Bronchial epithelial cell (primary cell): ENCODE measurements at regions not wholly inside any gene's neighbourhood (a gene's known extent, or its start where the extent isn't known, plus 50 kb on each side); places are given as distances from the start of the nearest gene placed in this dataset.

ENCODE experiments used
- DNase-seq: peaks from one replicate; pipeline ENCODE4 v3.0.0-alpha.2; 2010; ENCODE audit warnings: low read depth
- FAIRE-seq: peaks from 2 replicates; lab custom pipeline; 2011; peaks lifted over from hg19 to GRCh38; lab: Jason Lieb, UNC
- H3K27me3 ChIP-seq: 2 replicates; pipeline ENCODE4 v1.5.1; 2011; ENCODE audit warnings: low read length; ENCODE audit not compliant: control insufficient read depth, insufficient read depth
- H3K36me3 ChIP-seq: 2 replicates; pipeline ENCODE4 v1.5.1; 2011; ENCODE audit warnings: low read length; ENCODE audit not compliant: control insufficient read depth, insufficient read depth
- H3K4me3 ChIP-seq: 2 replicates; pipeline ENCODE4 v1.5.1; 2011; ENCODE audit warnings: mild to moderate bottlenecking, low read depth, low read length, control low read depth
- TF ChIP-seq, protein P1 (sequence below): IDR thresholded peaks from 2 replicates; pipeline ENCODE4 v1.5.1; 2011; ENCODE audit warnings: mild to moderate bottlenecking, moderate library complexity, low read length, control low read depth, inconsistent platforms; ENCODE audit not compliant: insufficient read depth, severe bottlenecking

DNA sequence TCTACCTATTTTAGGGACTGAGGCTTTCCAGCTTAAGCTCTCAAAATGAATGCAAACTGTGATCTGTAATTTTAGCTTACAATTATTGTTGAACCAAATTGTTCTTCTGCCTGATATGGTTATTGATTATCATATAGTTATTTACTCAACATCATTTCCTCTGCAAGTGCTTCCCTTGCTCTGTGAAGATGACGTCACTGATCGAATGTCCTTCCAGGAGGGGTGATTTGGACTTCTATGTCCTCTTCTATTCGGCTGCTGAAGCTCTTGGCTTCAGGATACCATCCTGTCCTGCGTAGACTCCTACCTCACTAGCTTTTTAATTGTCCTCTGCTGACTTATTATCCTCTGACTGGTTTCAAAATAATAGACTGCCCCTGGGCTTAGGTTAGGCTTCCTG is 137.4 kb upstream of the LARGE1 start:
- Histone ChIP-seq H3K27me3 (no peaks in the 10 kb centered on the region), H3K4me3 (no peak overlapping the region), H3K36me3 (no peaks in the 10 kb centered on the region)
- TF ChIP-seq, protein P1, sequence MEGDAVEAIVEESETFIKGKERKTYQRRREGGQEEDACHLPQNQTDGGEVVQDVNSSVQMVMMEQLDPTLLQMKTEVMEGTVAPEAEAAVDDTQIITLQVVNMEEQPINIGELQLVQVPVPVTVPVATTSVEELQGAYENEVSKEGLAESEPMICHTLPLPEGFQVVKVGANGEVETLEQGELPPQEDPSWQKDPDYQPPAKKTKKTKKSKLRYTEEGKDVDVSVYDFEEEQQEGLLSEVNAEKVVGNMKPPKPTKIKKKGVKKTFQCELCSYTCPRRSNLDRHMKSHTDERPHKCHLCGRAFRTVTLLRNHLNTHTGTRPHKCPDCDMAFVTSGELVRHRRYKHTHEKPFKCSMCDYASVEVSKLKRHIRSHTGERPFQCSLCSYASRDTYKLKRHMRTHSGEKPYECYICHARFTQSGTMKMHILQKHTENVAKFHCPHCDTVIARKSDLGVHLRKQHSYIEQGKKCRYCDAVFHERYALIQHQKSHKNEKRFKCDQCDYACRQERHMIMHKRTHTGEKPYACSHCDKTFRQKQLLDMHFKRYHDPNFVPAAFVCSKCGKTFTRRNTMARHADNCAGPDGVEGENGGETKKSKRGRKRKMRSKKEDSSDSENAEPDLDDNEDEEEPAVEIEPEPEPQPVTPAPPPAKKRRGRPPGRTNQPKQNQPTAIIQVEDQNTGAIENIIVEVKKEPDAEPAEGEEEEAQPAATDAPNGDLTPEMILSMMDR = no peak
- FAIRE-seq = no peak
- DNase-seq = no peak

DNA sequence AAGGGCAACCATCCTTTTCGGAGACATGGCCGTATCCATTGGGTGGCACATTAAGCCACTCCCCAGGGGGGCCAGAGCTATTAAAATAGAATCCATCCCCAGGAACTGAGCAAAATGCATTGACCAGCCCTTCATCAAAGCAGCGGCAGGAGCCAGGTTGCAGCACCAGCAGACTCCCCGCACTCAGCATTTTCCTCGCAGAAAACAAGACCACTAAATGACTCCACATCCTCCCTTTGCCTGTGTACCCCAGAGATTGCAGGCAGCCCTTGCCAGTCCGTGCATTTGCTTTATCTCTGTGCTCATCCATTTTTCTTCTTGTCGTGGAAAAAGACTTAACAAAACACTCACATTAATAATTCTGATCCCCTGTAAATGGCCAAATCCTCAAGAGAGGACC is 144.4 kb upstream of the LARGE1 start:
- FAIRE-seq (no peak), DNase-seq (no peak)
- no peaks in the 10 kb centered on the region for H3K36me3 ChIP-seq
- H3K4me3 ChIP-seq = no peak overlapping the region
- H3K27me3 ChIP-seq = no peaks in the 10 kb centered on the region
- TF ChIP-seq, protein P1 = no peak

DNA sequence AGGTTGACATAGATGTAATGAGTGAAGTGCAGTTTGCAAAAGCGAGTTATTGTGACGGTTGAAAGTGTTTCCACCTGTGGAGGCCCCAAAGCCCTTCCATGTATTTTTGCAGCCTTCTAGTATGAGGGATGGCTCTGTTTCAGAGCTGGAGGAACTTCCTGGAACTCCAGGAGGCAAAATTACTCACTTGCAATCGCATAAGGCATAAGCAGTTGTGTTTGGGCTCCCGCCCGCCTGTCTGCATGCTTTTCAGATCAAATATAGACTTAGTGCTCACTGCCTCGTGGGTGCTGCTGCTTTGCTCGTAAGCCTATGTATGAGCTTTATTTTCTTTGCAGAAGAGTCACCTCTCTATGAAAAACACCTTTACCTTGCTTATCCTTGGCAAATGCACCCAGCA is 146.8 kb upstream of the LARGE1 start:
- Histone ChIP-seq H3K4me3 (no peak overlapping the region), H3K36me3 (no peaks in the 10 kb centered on the region), H3K27me3 (no peaks in the 10 kb centered on the region)
- no peak for DNase-seq
- TF ChIP-seq, protein P1 = no peak
- no peak for FAIRE-seq

DNA sequence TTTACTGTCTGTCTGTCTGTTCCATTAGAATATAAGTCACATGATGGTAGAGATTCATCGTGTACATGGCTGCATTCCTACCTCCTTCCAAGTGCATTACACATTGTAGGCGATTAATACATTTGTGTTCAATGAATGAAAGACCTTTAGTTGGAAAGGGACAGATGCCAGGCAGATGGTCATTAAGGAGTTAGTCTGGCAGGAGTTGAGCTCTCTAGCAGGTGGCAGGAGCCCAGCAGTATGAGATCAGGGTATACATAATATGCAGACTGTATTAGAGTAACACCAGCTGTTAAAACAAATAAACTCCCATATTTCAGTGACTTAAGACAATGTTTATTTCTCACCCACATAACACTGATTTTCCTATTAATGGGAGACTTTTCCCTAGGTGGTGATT is 147.7 kb upstream of the LARGE1 start:
- TF ChIP-seq, protein P1 = no peak
- no peak for FAIRE-seq

DNA sequence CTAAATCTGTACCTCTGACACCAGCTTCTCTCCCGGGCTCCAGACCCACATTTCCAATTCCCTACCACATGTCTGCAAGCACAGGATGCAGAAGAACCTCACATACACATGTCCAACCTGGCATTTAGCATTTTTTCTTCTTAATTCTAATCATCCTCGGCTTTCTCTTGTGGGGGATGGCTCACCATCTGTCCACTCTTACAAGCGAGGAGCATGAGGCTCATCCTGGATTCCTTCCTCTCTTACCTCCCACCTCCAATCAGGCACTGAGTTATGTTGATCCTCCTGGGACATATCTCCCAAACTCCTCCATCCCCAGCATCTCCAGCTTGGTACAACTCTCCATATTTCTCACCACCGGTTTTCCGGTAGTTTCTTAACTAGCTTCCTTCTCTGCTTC is 149.8 kb upstream of the LARGE1 start:
- Histone ChIP-seq H3K27me3 (no peaks in the 10 kb centered on the region), H3K4me3 (no peak overlapping the region), H3K36me3 (no peaks in the 10 kb centered on the region)
- TF ChIP-seq, protein P1 = no peak
- DNase-seq (no peak), FAIRE-seq (no peak)

More for the DNA sequence above, 147.7 kb upstream of the LARGE1 start:
- DNase-seq = no peak
- H3K4me3 ChIP-seq = no peak overlapping the region
- no peaks in the 10 kb centered on the region for H3K27me3 ChIP-seq
- no peaks in the 10 kb centered on the region for H3K36me3 ChIP-seq

DNA sequence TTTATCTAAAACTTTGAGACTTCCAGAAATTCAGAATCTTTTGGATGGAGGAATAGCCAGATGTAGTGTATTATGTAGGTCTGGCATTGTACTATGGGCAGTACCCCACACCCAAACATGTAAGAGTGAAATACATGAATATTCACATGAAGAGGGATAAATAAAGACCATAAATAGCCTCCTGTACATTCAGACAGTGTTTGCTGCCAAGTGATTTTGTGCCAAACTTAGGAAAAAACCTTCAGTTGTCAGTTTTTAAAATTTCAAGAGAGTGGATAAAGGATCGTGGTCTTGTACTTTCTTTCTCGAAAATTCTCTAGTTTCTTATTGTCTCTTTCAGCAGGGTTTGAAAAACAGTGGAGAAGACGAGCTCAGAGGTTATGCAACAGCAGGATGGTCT is 150.3 kb upstream of the LARGE1 start:
- Histone ChIP-seq H3K27me3 (no peaks in the 10 kb centered on the region), H3K4me3 (no peak overlapping the region), H3K36me3 (no peaks in the 10 kb centered on the region)
- TF ChIP-seq, protein P1 = no peak
- FAIRE-seq (no peak), DNase-seq (no peak)
